A549 (cell line): ENCODE measurements at regions not wholly inside any gene's neighbourhood (a gene's known extent, or its start where the extent isn't known, plus 50 kb on each side); places are given as distances from the start of the nearest gene placed in this dataset.

Experiments used
- ATAC-seq, 2 experiments: fragments of 200-7000 bp in 1 of 2; fragments of >200 bp in 1 of 2; cut with Nextera tagmentation in 1 of 2; cut with Tn5 transposase in 1 of 2; 3 replicates each; pipeline versions ENCODE4 v1.8.0 to v1.9.1; 2018 to 2020; ENCODE audit warnings: mild to moderate bottlenecking in 1 of 2, moderate library complexity in 1 of 2
- CTCF ChIA-PET: fragments of 300-600 bp; sonication (Branson Sonifier 250); formaldehyde crosslinking; extraction: SDS; loops from one replicate; lab custom pipeline; 2021; ENCODE audit warnings: antibody characterized with exemption, inconsistent platforms; lab: Yijun Ruan, JAX
- POLR2A ChIA-PET: fragments of 350-600 bp; formaldehyde crosslinking; extraction: SDS; loops from one replicate; lab custom pipeline; 2021; ENCODE audit warnings: antibody characterized with exemption, inconsistent platforms; lab: Yijun Ruan, JAX
- DNase-seq, 2 experiments: peaks; one replicate each; pipeline versions ENCODE4 v3.0.0 to v3.0.0-alpha.2; 2011 to 2016; ENCODE audit warnings: low read depth in 1 of 2, low spot score in 1 of 2
- FAIRE-seq: peaks from 2 replicates; lab custom pipeline; 2011; peaks lifted over from hg19 to GRCh38; lab: Jason Lieb, UNC
- H3K27ac ChIP-seq, 2 experiments: fragments of >200 bp; sonication (Bioruptor Twin); formaldehyde crosslinking; 3 replicates each; pipeline ENCODE4 v1.5.1; 2016 to 2017
- H3K4me1 ChIP-seq: fragments of >200 bp; sonication (Bioruptor Twin); formaldehyde crosslinking; 3 replicates; pipeline ENCODE4 v1.6.1; 2016
- H3K4me2 ChIP-seq: fragments of >200 bp; sonication (Bioruptor Twin); formaldehyde crosslinking; 3 replicates; pipeline ENCODE4 v1.6.1; 2016
- H3K4me3 ChIP-seq: fragments of >200 bp; sonication (Bioruptor Twin); formaldehyde crosslinking; 3 replicates; pipeline ENCODE4 v1.5.1; 2016
- H3K9me3 ChIP-seq: fragments of >200 bp; sonication (Bioruptor Twin); formaldehyde crosslinking; 3 replicates; pipeline ENCODE4 v1.6.1; 2016
- BCL3 ChIP-seq: fragments of >200 bp; sonication (Bioruptor Twin); formaldehyde crosslinking; IDR thresholded peaks from 3 replicates; pipeline ENCODE4 v1.6.1; 2016
- CHD4 ChIP-seq: fragments of 200-600 bp; sonication (generic); IDR thresholded peaks from 2 replicates; pipeline ENCODE4 v1.6.1; 2016; ENCODE audit warnings: antibody characterized with exemption, mild to moderate bottlenecking, borderline replicate concordance
- EHMT2 ChIP-seq: fragments of 200-600 bp; sonication (generic); IDR thresholded peaks from 2 replicates; pipeline ENCODE4 v1.6.1; 2016; ENCODE audit warnings: antibody characterized with exemption, low read depth, mild to moderate bottlenecking, moderate library complexity
- FOSB ChIP-seq: fragments of 250-450 bp; sonication (Bioruptor Pico); IDR thresholded peaks from 2 replicates; pipeline ENCODE4 v1.5.0; 2020; ENCODE audit warnings: mild to moderate bottlenecking, moderate library complexity
- FOSL2 ChIP-seq, 2 experiments: fragments of 450-650 bp in 1 of 2; fragments of >200 bp in 1 of 2; sonication (Bioruptor Twin) in 1 of 2; formaldehyde crosslinking; IDR thresholded peaks; 2 replicates each; pipeline versions ENCODE4 v1.5.0 to v1.6.1; 2016 to 2020; ENCODE audit warnings: mild to moderate bottlenecking in 1 of 2, moderate library complexity in 1 of 2
- FOXS1 ChIP-seq: fragments of 250-450 bp; sonication (Bioruptor Pico); IDR thresholded peaks from 2 replicates; pipeline ENCODE4 v1.5.0; 2020; ENCODE audit warnings: mild to moderate bottlenecking, moderate library complexity
- GATA3 ChIP-seq: IDR thresholded peaks from 2 replicates; pipeline ENCODE4 v1.6.1; 2012; ENCODE audit warnings: borderline replicate concordance
- HDAC2 ChIP-seq: fragments of 200-600 bp; sonication (generic); IDR thresholded peaks from 2 replicates; pipeline ENCODE4 v1.6.1; 2016
- HES2 ChIP-seq: fragments of >200 bp; sonication (Bioruptor Twin); formaldehyde crosslinking; IDR thresholded peaks from 2 replicates; pipeline ENCODE4 v1.6.1; 2016
- HOXB5 ChIP-seq: fragments of 250-450 bp; sonication (Bioruptor Pico); IDR thresholded peaks from 2 replicates; pipeline ENCODE4 v1.5.0; 2020; ENCODE audit warnings: mild to moderate bottlenecking, moderate library complexity
- JUN ChIP-seq, 2 experiments: fragments of >200 bp; sonication (Bioruptor Twin); formaldehyde crosslinking; IDR thresholded peaks; 2 replicates in 1 of 2; 3 replicates in 1 of 2; pipeline ENCODE4 v1.6.1; 2016 to 2017
- JUNB ChIP-seq: fragments of >200 bp; sonication (Bioruptor Twin); formaldehyde crosslinking; IDR thresholded peaks from 2 replicates; pipeline ENCODE4 v1.6.1; 2016
- KDM1A ChIP-seq: fragments of 200-600 bp; sonication (generic); IDR thresholded peaks from 2 replicates; pipeline ENCODE4 v1.6.1; 2016; ENCODE audit warnings: low read depth, mild to moderate bottlenecking
- MAFK ChIP-seq: fragments of 450-650 bp; IDR thresholded peaks from 2 replicates; pipeline ENCODE4 v1.6.1; 2014; ENCODE audit not compliant: partially characterized antibody
- MAX ChIP-seq: IDR thresholded peaks from 2 replicates; pipeline ENCODE4 v1.6.1; 2012
- MAZ ChIP-seq: fragments of 150-350 bp; IDR thresholded peaks from 2 replicates; pipeline ENCODE4 v1.6.1; 2014; ENCODE audit warnings: antibody characterized with exemption, low read depth, low read length, borderline replicate concordance
- NFE2L2 ChIP-seq: fragments of 150-350 bp; conservative IDR thresholded peaks from 2 replicates; pipeline ENCODE4 v1.6.1; 2014; ENCODE audit warnings: low read length
- PHF8 ChIP-seq: fragments of 200-600 bp; sonication (generic); IDR thresholded peaks from 2 replicates; pipeline ENCODE4 v1.6.1; 2016; ENCODE audit warnings: low read depth, mild to moderate bottlenecking, antibody characterized with exemption, moderate library complexity, borderline replicate concordance
- POLR2AphosphoS2 ChIP-seq: conservative IDR thresholded peaks from 2 replicates; pipeline ENCODE4 v1.6.1; 2012; ENCODE audit warnings: low read length, improper control_type of control experiment, inconsistent platforms
- RAD21 ChIP-seq, 2 experiments: fragments of >200 bp in 1 of 2; sonication (Bioruptor Twin) in 1 of 2; formaldehyde crosslinking in 1 of 2; IDR thresholded peaks in 1 of 2; conservative IDR thresholded peaks in 1 of 2; 2 replicates in 1 of 2; 3 replicates in 1 of 2; pipeline ENCODE4 v1.6.1; 2012 to 2018; ENCODE audit warnings: inconsistent platforms in 1 of 2
- REST ChIP-seq: fragments of 200-600 bp; sonication (generic); IDR thresholded peaks from 2 replicates; pipeline ENCODE4 v1.6.1; 2016; ENCODE audit warnings: antibody characterized with exemption, mild to moderate bottlenecking, moderate library complexity
- RFX5 ChIP-seq: fragments of 450-650 bp; IDR thresholded peaks from 2 replicates; pipeline ENCODE4 v1.7.1; 2014; ENCODE audit warnings: antibody characterized with exemption, mild to moderate bottlenecking, moderate library complexity
- RNF2 ChIP-seq: fragments of 200-600 bp; sonication (generic); IDR thresholded peaks from 2 replicates; pipeline ENCODE4 v1.6.1; 2016; ENCODE audit warnings: low read depth, mild to moderate bottlenecking, antibody characterized with exemption, moderate library complexity, borderline replicate concordance
- SMC3 ChIP-seq: fragments of >200 bp; sonication (Bioruptor Twin); formaldehyde crosslinking; IDR thresholded peaks from 3 replicates; pipeline ENCODE4 v1.6.1; 2018; ENCODE audit warnings: inconsistent platforms
- ZC3H11A ChIP-seq: fragments of 450-650 bp; IDR thresholded peaks from 2 replicates; pipeline ENCODE4 v1.6.1; 2014; ENCODE audit warnings: antibody characterized with exemption, mild to moderate bottlenecking
- WGBS: methylation state at CpG from one replicate; pipeline ENCODE4 v1.1.6; 2017; ENCODE audit errors: missing lambda C conversion rate; 5-methylcytosine and 5-hydroxymethylcytosine counted together

- Histone ChIP-seq H3K27ac (peak overlapping the region; percentile 39 to 60; a peak in 3 of 6 replicates), H3K4me3 (no peak overlapping the region), H3K9me3 (no peaks in the 10 kb centered on the region), H3K4me1 (peaks cover 13% of the 10 kb centered on the region; the same call in 2 of the 3 replicates), H3K4me2 (peak overlapping the region; percentile 43)
- DNase-seq (peak; percentile 19 to 42), FAIRE-seq (peak; percentile 97), ATAC-seq (peak in 1 of 2 experiments; percentile 66; a peak in 2 of 6 replicates)
- TF ChIP-seq BCL3 (no peak), ZC3H11A (no peak), FOSL2 (IDR thresholded peaks at IDR 0.05) (peak; percentile 69), FOSL2 (CRISPR knock-in tag; IDR thresholded peaks at IDR 0.05) (peak; percentile 87), JUNB (peak; percentile 42)
- ChIA-PET CTCF (no interaction called here), POLR2A (no interaction called here)
- 2% methylated on average over 2 of the region's 2 CpGs for WGBS
These were observed 369.4 kb upstream of the CNKSR2 start for GRCh38 chrX:21004835-21005234.

GRCh38 chrX:20995829-20996228, 378.4 kb upstream of the CNKSR2 start:
- 62% methylated on average over 2 of the region's 2 CpGs for WGBS
- no peak overlapping the region for H3K27ac ChIP-seq
- no peak for TF ChIP-seq JUN (IDR thresholded peaks at IDR 0.05)
- no peak for TF ChIP-seq SMC3
- TF ChIP-seq MAZ = no peak
- no peak for TF ChIP-seq REST
- TF ChIP-seq CHD4 = no peak
- TF ChIP-seq MAFK = no peak
- TF ChIP-seq EHMT2 = no peak
- no peak for TF ChIP-seq BCL3
- no peak for TF ChIP-seq HDAC2
- DNase-seq = no peak
- no peaks in the 10 kb centered on the region for H3K4me1 ChIP-seq
- FAIRE-seq = no peak
- H3K4me2 ChIP-seq = no peak overlapping the region
- CTCF ChIA-PET = no interaction called here
- POLR2A ChIA-PET = no interaction called here
- no peak for ATAC-seq
- no peak overlapping the region for H3K4me3 ChIP-seq
- no peaks in the 10 kb centered on the region for H3K9me3 ChIP-seq

- POLR2A ChIA-PET = no interaction called here
- FAIRE-seq = no peak
- Histone ChIP-seq H3K27ac (no peak overlapping the region), H3K4me2 (no peak overlapping the region), H3K4me3 (no peak overlapping the region)
- no peak for DNase-seq
- 85% methylated on average over 3 of the region's 3 CpGs for WGBS
- no peak for ATAC-seq
- TF ChIP-seq RFX5 (no peak), HOXB5 (CRISPR knock-in tag) (no peak), NFE2L2 (no peak), RNF2 (no peak), BCL3 (no peak), EHMT2 (no peak), POLR2AphosphoS2 (no peak), FOSB (no peak), KDM1A (no peak), GATA3 (no peak), MAX (no peak), RAD21 (conservative IDR thresholded peaks at IDR 0.05 in 1 of 2, IDR thresholded peaks at IDR 0.05 in 1 of 2) (no peak), PHF8 (no peak), FOXS1 (no peak), HES2 (no peak), JUNB (no peak)
- TF ChIP-seq, all 56 proteins: peak for 0
- H3K9me3 ChIP-seq = no peaks in the 10 kb centered on the region
- CTCF ChIA-PET = no interaction called here
- H3K4me1 ChIP-seq = no peaks in the 10 kb centered on the region
These were observed 384.9 kb upstream of the CNKSR2 start for GRCh38 chrX:20989361-20989760.
